ENCODE measurements at regions not wholly inside any gene's neighbourhood (a gene's known extent, or its start where the extent isn't known, plus 50 kb on each side); places are given as distances from the start of the nearest gene placed in this dataset.

- no peak for DNase-seq
- no peaks in the 10 kb centered on the region for H3K36me3 ChIP-seq
- intact Hi-C loops (cut with DNase I; ENCODE audit: low total_unique reads), result no loop called here
- no peak overlapping the region for H3K27ac ChIP-seq
- no peak overlapping the region for H3K4me3 ChIP-seq
- H3K9me3 ChIP-seq, result no peaks in the 10 kb centered on the region
- H3K4me1 ChIP-seq, result no peaks in the 10 kb centered on the region
- no peak for TF ChIP-seq CTCF (IDR thresholded peaks at IDR 0.05)
- no peak for TF ChIP-seq POLR2A (IDR thresholded peaks at IDR 0.05)
- no peaks in the 10 kb centered on the region for H3K27me3 ChIP-seq
These were observed 719.7 kb upstream of the ACVR2A start for GRCh38 chr2:147125145-147125544.

- no peak for DNase-seq
- Histone ChIP-seq H3K9me3 (no peaks in the 10 kb centered on the region), H3K36me3 (no peaks in the 10 kb centered on the region), H3K27me3 (no peaks in the 10 kb centered on the region), H3K4me3 (no peak overlapping the region), H3K4me1 (no peaks in the 10 kb centered on the region), H3K27ac (no peak overlapping the region)
- intact Hi-C loops (cut with DNase I; ENCODE audit: low total_unique reads), result no loop called here
- no peak for TF ChIP-seq CTCF (IDR thresholded peaks at IDR 0.05)
- TF ChIP-seq POLR2A (IDR thresholded peaks at IDR 0.05), result no peak
These were observed 721.9 kb upstream of the ACVR2A start for GRCh38 chr2:147122944-147123343.

- intact Hi-C loops (cut with DNase I; ENCODE audit: low total_unique reads), result no loop called here
- no peaks in the 10 kb centered on the region for H3K27me3 ChIP-seq
- H3K36me3 ChIP-seq, result no peaks in the 10 kb centered on the region
- no peak overlapping the region for H3K4me3 ChIP-seq
- H3K9me3 ChIP-seq, result no peaks in the 10 kb centered on the region
- no peaks in the 10 kb centered on the region for H3K4me1 ChIP-seq
- TF ChIP-seq CTCF (IDR thresholded peaks at IDR 0.05) (no peak), POLR2A (IDR thresholded peaks at IDR 0.05) (no peak)
- no peak for DNase-seq
- no peak overlapping the region for H3K27ac ChIP-seq
These were observed 733.9 kb upstream of the ACVR2A start for GRCh38 chr2:147110962-147111361.

GRCh38 chr2:147110317-147110716 lies 734.5 kb upstream of the ACVR2A start:
- Histone ChIP-seq H3K4me3 (no peak overlapping the region), H3K4me1 (no peaks in the 10 kb centered on the region), H3K27ac (no peak overlapping the region), H3K36me3 (no peaks in the 10 kb centered on the region), H3K27me3 (no peaks in the 10 kb centered on the region), H3K9me3 (no peaks in the 10 kb centered on the region)
- intact Hi-C loops (cut with DNase I; ENCODE audit: low total_unique reads), result no loop called here
- no peak for DNase-seq
- TF ChIP-seq CTCF (IDR thresholded peaks at IDR 0.05) (no peak), POLR2A (IDR thresholded peaks at IDR 0.05) (no peak)

- intact Hi-C loops (cut with DNase I; ENCODE audit: low total_unique reads), result no loop called here
- Histone ChIP-seq H3K4me1 (no peaks in the 10 kb centered on the region), H3K4me3 (no peak overlapping the region), H3K27ac (no peak overlapping the region), H3K27me3 (no peaks in the 10 kb centered on the region), H3K36me3 (no peaks in the 10 kb centered on the region), H3K9me3 (no peaks in the 10 kb centered on the region)
- DNase-seq, result no peak
- no peak for TF ChIP-seq POLR2A (IDR thresholded peaks at IDR 0.05)
- no peak for TF ChIP-seq CTCF (IDR thresholded peaks at IDR 0.05)
These were observed 735.5 kb upstream of the ACVR2A start for GRCh38 chr2:147109291-147109690.

Measured in uterus (tissue), 3 donors.